Endothelial cell of umbilical vein (primary cell): ENCODE measurements at regions not wholly inside any gene's neighbourhood (a gene's known extent, or its start where the extent isn't known, plus 50 kb on each side); places are given as distances from the start of the nearest gene placed in this dataset.
"Not testable (repeated sequence)": the region's sequence is repeated elsewhere in the genome, so short reads cannot be mapped to it uniquely, and the experiment has no call there.

Experiments used
- BruUV-seq: library from RNA; stranded (reverse); fragments of 400-500 nt; replicated peaks from 2 replicates; lab custom pipeline; 2021; lab: Mats Ljungman, UMichigan
- CTCF ChIA-PET: fragments of 300-600, 350-600 bp; sonication (Branson Sonifier 250); formaldehyde crosslinking; loops from one replicate; lab custom pipeline; 2021; ENCODE audit warnings: antibody characterized with exemption, inconsistent platforms; lab: Charles Lee
- POLR2A ChIA-PET: fragments of 300-600, 350-600 bp; sonication (Branson Sonifier 250); formaldehyde crosslinking; loops from one replicate; lab custom pipeline; 2021; ENCODE audit warnings: antibody characterized with exemption, inconsistent platforms; lab: Charles Lee
- DNase-seq: peaks from one replicate; pipeline ENCODE4 v3.0.0-alpha.2; 2011; ENCODE audit warnings: low read depth, low spot score
- FAIRE-seq: peaks from 2 replicates; lab custom pipeline; 2011; peaks lifted over from hg19 to GRCh38; lab: Jason Lieb, UNC
- H2AFZ ChIP-seq: 2 replicates; pipeline ENCODE4 v1.6.0; 2012; ENCODE audit warnings: low read depth, low read length, control low read depth, inconsistent platforms
- H3K27ac ChIP-seq: 2 replicates; pipeline ENCODE4 v1.5.1; 2011; ENCODE audit warnings: low read depth, mild to moderate bottlenecking, control low read depth, low read length, moderate library complexity; ENCODE audit not compliant: insufficient read depth
- H3K27me3 ChIP-seq, 2 experiments: 2 replicates each; pipeline versions ENCODE4 v1.6.0 to v1.6.1; 2011; ENCODE audit warnings: low read length in 2 of 2, mixed read lengths in 1 of 2; ENCODE audit not compliant: control insufficient read depth in 2 of 2, insufficient read depth in 2 of 2
- H3K36me3 ChIP-seq, 2 experiments: 2 replicates in 1 of 2; 3 replicates in 1 of 2; pipeline ENCODE4 v1.5.1; 2011; ENCODE audit warnings: low read length in 2 of 2, mild to moderate bottlenecking in 1 of 2, moderate library complexity in 1 of 2; ENCODE audit not compliant: control insufficient read depth in 2 of 2, insufficient read depth in 2 of 2; ENCODE audit errors: extremely low read depth in 1 of 2
- H3K4me1 ChIP-seq: 3 replicates; pipeline ENCODE4 v1.5.1; 2011; ENCODE audit warnings: mild to moderate bottlenecking, low read length; ENCODE audit not compliant: control insufficient read depth, insufficient read depth; ENCODE audit errors: extremely low read depth
- H3K4me2 ChIP-seq: 2 replicates; pipeline ENCODE4 v1.6.1; 2011; ENCODE audit warnings: low read length, control low read depth, mixed read lengths; ENCODE audit not compliant: insufficient read depth
- H3K4me3 ChIP-seq, 3 experiments: fragments of 200-600 bp in 1 of 3; sonication (generic), shearing (Covaris generic) in 1 of 3; replicated peaks in 1 of 3; 2 replicates each; pipeline ENCODE4 v1.5.1; 2011 to 2016; ENCODE audit warnings: control low read depth in 3 of 3, low read length in 3 of 3, mild to moderate bottlenecking in 2 of 3, inconsistent platforms in 1 of 3, low read depth in 1 of 3, moderate library complexity in 1 of 3; ENCODE audit not compliant: insufficient read depth in 1 of 3
- H3K79me2 ChIP-seq: 2 replicates; pipeline ENCODE4 v1.6.0; 2012; ENCODE audit warnings: low read length, inconsistent platforms; ENCODE audit not compliant: control insufficient read depth, insufficient read depth
- H3K9ac ChIP-seq: replicated peaks from 2 replicates; pipeline ENCODE3; 2011; ENCODE audit warnings: low read length, control low read depth; ENCODE audit not compliant: insufficient read depth; ENCODE audit errors: extremely low read depth
- H3K9me1 ChIP-seq: replicated peaks from 3 replicates; pipeline ENCODE4 v1.6.0; 2011; ENCODE audit warnings: mild to moderate bottlenecking, low read length; ENCODE audit not compliant: control insufficient read depth, insufficient read depth; ENCODE audit errors: extremely low read depth
- H3K9me3 ChIP-seq: replicated peaks from 2 replicates; pipeline ENCODE4 v1.5.1; 2012; ENCODE audit warnings: low read length, inconsistent platforms; ENCODE audit not compliant: control insufficient read depth, insufficient read depth
- H4K20me1 ChIP-seq: replicated peaks from 2 replicates; pipeline ENCODE3; 2011; ENCODE audit warnings: mild to moderate bottlenecking, low read length; ENCODE audit not compliant: control insufficient read depth, insufficient read depth; ENCODE audit errors: extremely low read depth
- EZH2 ChIP-seq: IDR thresholded peaks from 2 replicates; pipeline ENCODE4 v1.6.1; 2012; ENCODE audit warnings: borderline replicate concordance, low read depth, mild to moderate bottlenecking, moderate library complexity, low read length, inconsistent platforms; ENCODE audit not compliant: severe bottlenecking
- FOS ChIP-seq: IDR thresholded peaks from 2 replicates; pipeline ENCODE4 v1.6.1; 2011; ENCODE audit warnings: mild to moderate bottlenecking, low read length, moderate library complexity, borderline replicate concordance; ENCODE audit not compliant: insufficient read depth
- GATA2 ChIP-seq: IDR thresholded peaks from 2 replicates; pipeline ENCODE4 v1.7.0; 2011; ENCODE audit warnings: low read depth, mild to moderate bottlenecking, moderate library complexity, mixed read lengths, low read length; ENCODE audit not compliant: insufficient read length, insufficient read depth
- JUN ChIP-seq: IDR thresholded peaks from 2 replicates; pipeline ENCODE4 v1.6.1; 2011; ENCODE audit warnings: borderline replicate concordance, low read depth; ENCODE audit not compliant: insufficient read length, insufficient read depth
- MYC ChIP-seq: IDR thresholded peaks from one replicate; pipeline ENCODE4 v1.6.1; 2011; ENCODE audit warnings: mild to moderate bottlenecking, low read depth, low read length
- POLR2A ChIP-seq: IDR thresholded peaks from 2 replicates; pipeline ENCODE4 v1.6.1; 2012; ENCODE audit warnings: low read depth, mild to moderate bottlenecking, control low read depth, low read length
- POLR2AphosphoS5 ChIP-seq: IDR thresholded peaks from 2 replicates; pipeline ENCODE4 v1.6.1; 2012; ENCODE audit warnings: low read depth, mild to moderate bottlenecking, control low read depth, low read length, moderate library complexity; ENCODE audit not compliant: insufficient read depth
- dilution Hi-C: fragments of 300-500 bp; cut with MboI; formaldehyde crosslinking; loops from one replicate; pipeline ENCODE4 v1.15.0; 2019; ENCODE audit warnings: low sequenced_read_pairs; ENCODE audit not compliant: extremely low pct_ligation_motif_present
- intact Hi-C: fragments of 100-400 bp; cut with micrococcal nuclease; formaldehyde crosslinking; loops from one replicate; pipeline ENCODE4 v1.10.0; 2022
- TF ChIP-seq, protein P1 (sequence below), 2 donors: IDR thresholded peaks; 1 replicate in 1 of 2; 2 replicates in 1 of 2; pipeline ENCODE4 v1.5.1; 2011; ENCODE audit warnings: low read length in 2 of 2, mild to moderate bottlenecking in 2 of 2, moderate library complexity in 2 of 2, control low read depth in 1 of 2, inconsistent platforms in 1 of 2, low read depth in 1 of 2; ENCODE audit not compliant: insufficient read depth in 1 of 2; ENCODE audit errors: extremely low read depth in 1 of 2
- TF ChIP-seq, protein P2 (sequence below): IDR thresholded peaks from 2 replicates; pipeline ENCODE4 v1.6.1; 2011; ENCODE audit not compliant: insufficient read depth, insufficient read length

DNA sequence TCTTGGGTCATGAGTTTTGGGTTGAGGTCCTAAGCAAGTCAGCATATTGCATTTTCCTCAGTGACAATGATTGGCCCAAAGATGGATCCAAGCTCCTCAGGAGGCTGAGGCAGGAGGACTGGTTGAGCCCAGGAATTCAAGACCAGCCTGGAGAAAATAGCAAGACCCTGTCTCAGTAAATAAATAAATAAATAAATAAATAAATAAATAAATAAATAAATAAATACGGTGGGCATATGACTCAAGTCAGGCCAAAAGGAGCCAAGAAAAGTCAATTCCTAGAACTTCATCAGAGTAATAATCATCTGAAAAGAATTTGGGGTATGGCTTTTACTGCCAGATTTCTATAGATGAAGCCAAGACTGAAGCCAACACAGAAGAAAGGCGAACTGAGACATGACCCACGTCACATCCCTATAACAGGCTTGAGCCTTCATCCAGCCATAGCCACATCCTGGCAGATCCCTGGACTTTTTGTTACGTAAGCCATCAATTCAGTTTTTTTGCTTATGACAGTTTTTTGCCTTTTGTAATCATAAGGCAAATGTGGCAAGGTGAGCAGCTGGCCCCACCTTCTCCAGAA is 88.5 kb upstream of the NFASC start:
- DNase-seq, result no peak
- dilution Hi-C loops, result no loop called here
- CTCF ChIA-PET, result interaction anchor here (1.2 to 3.0 kb wide), 4 partner anchors 10 to 216 kb away, joined by 3 to 20 read pairs (median 4); no protein-coding TSS in a partner anchor

DNA sequence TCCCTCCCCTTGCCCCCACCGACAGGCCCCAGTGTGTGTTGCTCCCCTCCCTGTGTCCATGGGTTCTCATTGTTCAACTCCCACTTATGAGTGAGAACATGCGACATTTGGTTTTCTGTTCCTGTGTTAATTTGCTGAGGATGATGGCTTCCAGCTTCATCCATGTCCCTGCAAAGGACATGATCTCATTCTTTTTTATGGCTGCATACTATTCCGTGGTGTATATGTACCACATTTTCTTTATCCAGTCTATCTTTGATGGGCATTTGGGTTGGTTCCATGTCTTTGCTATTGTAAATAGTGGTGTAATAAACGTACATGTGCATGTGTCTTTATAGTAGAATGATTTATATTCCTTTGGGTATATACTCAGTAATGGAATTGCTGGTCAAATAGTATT is 85.6 kb upstream of the NFASC start:
- dilution Hi-C loops, H3K79me2 ChIP-seq, FAIRE-seq, H3K9ac ChIP-seq, DNase-seq, H4K20me1 ChIP-seq, POLR2A ChIA-PET, intact Hi-C loops, H3K4me1 ChIP-seq, BruUV-seq, H3K4me2 ChIP-seq, H2AFZ ChIP-seq, H3K4me3 ChIP-seq, H3K27ac ChIP-seq, H3K9me3 ChIP-seq, H3K36me3 ChIP-seq, H3K27me3 ChIP-seq, H3K9me1 ChIP-seq: not testable (repeated sequence)
- CTCF ChIA-PET, result interaction anchor here (2.2 kb wide), 1 partner anchor 22 kb away, joined by 7 read pairs; no protein-coding TSS in a partner anchor

More for the DNA sequence above, 88.5 kb upstream of the NFASC start:
- H3K9me3 ChIP-seq, result no peaks in the 10 kb centered on the region
- no peak overlapping the region for H2AFZ ChIP-seq
- no peak overlapping the region for H3K4me2 ChIP-seq
- no peak overlapping the region for H3K9ac ChIP-seq
- no peaks in the 10 kb centered on the region for H3K4me1 ChIP-seq
- H3K79me2 ChIP-seq, result no peaks in the 10 kb centered on the region
- BruUV-seq, result no TSS peak
- FAIRE-seq, result no peak
- intact Hi-C loops, result no loop called here
- POLR2A ChIA-PET, result no interaction called here
- H3K4me3 ChIP-seq, result no peak overlapping the region
- TF ChIP-seq MYC (no peak), EZH2 (no peak), JUN (no peak), POLR2AphosphoS5 (no peak), FOS (no peak), POLR2A (no peak), GATA2 (no peak)
- TF ChIP-seq, protein P1, sequence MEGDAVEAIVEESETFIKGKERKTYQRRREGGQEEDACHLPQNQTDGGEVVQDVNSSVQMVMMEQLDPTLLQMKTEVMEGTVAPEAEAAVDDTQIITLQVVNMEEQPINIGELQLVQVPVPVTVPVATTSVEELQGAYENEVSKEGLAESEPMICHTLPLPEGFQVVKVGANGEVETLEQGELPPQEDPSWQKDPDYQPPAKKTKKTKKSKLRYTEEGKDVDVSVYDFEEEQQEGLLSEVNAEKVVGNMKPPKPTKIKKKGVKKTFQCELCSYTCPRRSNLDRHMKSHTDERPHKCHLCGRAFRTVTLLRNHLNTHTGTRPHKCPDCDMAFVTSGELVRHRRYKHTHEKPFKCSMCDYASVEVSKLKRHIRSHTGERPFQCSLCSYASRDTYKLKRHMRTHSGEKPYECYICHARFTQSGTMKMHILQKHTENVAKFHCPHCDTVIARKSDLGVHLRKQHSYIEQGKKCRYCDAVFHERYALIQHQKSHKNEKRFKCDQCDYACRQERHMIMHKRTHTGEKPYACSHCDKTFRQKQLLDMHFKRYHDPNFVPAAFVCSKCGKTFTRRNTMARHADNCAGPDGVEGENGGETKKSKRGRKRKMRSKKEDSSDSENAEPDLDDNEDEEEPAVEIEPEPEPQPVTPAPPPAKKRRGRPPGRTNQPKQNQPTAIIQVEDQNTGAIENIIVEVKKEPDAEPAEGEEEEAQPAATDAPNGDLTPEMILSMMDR (IDR thresholded peaks at IDR 0.05; ENCODE audit: extremely low read depth in 1 of 2, insufficient read depth in 1 of 2, low read depth in 1 of 2, low read length in 2 of 2), result no peak
- TF ChIP-seq, protein P2, sequence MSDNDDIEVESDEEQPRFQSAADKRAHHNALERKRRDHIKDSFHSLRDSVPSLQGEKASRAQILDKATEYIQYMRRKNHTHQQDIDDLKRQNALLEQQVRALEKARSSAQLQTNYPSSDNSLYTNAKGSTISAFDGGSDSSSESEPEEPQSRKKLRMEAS, result no peak
- no peaks in the 10 kb centered on the region for H4K20me1 ChIP-seq
- no peaks in the 10 kb centered on the region for H3K9me1 ChIP-seq
- peaks cover 0 to 5% of the 10 kb centered on the region in 2 experiments for H3K27me3 ChIP-seq
- H3K27ac ChIP-seq, result no peak overlapping the region
- no peaks in the 10 kb centered on the region for H3K36me3 ChIP-seq
